GM19025 (cell line): ENCODE measurements at regions not wholly inside any gene's neighbourhood (a gene's known extent, or its start where the extent isn't known, plus 50 kb on each side); places are given as distances from the start of the nearest gene placed in this dataset.

Experiments
- ATAC-seq: cut with Tn5 transposase; IDR thresholded peaks from one replicate; pipeline ENCODE4 v1.9.1; 2021; ENCODE audit warnings: mild to moderate bottlenecking, low read depth, moderate library complexity; ENCODE audit not compliant: unreplicated experiment

DNA sequence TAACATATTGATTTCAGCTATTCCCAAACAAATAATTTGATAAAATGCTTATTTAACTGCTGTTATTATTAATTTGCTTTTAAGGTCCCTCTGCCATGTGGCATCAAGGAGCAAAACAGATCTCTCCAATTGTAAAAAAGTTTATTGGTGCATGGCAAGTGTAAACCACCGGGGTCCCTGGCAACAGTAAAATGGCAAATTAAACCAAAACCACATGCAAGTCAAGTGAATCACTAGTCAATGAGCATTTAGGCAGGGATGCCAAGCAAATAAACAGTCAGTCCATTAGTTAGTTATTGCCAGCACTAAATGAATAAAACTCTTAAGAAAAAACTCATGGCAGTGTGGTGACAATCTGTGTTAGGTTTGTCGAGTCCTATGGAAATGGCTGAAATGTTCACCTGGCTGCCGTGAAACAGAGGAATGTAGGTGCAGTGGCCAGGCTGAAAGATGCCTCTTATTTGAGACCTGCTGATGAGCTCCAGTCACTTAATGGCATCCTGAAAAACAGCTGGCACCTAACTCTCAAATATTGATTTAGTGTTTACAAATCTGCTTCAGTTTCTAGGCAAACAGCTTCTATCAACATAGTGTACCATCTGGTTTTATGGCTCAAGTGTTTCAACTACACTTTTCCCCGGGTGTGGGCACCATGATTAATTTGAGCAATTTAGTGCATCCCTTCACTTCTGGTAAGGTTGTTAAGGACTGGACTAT lies 296.5 kb upstream of the ITGA1 start:
- ATAC-seq = no peak

DNA sequence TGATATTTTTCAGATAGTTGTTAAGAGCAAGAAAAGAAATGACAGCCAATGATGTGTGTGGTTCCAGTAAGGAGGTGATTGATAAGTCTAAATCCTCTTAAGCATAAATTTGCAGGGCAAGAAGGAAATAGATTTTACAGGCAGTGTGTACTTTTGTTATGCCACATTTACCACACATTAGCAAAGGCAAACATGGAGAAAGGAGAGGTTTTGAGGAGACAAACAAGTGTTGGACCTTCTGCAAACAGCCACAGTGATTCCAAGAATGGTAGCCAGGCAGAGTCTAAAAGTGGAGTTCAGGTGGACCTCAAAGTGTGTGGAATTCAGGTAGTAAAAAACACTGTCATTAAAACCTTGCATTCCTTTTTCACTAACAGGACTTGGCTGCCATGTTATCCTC lies 295.9 kb upstream of the ITGA1 start:
- no peak for ATAC-seq

DNA sequence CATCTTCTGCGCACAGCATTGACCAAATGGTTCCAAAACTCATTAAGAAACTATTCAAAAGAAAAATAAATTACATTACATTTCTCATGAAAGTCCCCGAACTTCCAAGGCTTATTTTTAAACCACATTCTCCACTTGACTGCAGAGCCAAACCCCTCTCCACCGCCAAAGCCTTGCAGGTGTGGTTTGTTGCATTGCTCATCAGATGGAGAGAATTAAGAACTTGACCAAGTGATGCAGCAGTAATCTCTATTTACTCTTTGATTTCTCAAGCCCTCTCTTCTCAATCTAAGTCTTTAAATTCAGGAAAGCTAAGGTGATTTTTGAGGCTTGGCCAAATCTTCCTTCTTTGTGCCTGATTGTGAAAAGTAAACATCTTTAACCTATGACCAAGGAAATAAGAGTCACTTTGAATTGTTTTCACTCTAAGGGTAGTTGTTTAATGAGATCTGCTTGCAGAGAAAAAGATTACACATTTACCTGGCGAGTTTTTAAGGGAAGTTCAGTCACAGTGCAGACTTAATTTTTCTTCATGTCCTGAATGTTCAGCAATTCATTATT lies 290.5 kb upstream of the ITGA1 start:
- no peak for ATAC-seq

DNA sequence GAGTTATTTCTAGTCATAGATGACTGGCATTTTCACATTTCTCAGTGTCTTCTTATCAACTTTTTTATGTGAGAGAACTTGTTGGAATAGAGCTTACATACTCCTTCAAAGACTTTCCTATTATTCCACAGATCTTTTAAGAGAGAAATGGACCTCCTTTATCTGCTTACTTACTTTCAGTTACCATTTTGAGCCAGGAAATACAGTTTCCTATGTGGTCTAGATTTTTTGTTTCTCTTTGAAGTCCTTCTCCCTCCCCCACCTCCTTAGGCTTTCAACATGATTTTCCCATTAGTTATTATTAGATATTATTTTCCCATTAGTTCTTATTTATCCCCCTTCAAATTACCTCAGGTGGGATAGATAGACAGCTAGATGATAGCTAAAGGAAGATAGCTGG lies 289.1 kb upstream of the ITGA1 start:
- no peak for ATAC-seq

DNA sequence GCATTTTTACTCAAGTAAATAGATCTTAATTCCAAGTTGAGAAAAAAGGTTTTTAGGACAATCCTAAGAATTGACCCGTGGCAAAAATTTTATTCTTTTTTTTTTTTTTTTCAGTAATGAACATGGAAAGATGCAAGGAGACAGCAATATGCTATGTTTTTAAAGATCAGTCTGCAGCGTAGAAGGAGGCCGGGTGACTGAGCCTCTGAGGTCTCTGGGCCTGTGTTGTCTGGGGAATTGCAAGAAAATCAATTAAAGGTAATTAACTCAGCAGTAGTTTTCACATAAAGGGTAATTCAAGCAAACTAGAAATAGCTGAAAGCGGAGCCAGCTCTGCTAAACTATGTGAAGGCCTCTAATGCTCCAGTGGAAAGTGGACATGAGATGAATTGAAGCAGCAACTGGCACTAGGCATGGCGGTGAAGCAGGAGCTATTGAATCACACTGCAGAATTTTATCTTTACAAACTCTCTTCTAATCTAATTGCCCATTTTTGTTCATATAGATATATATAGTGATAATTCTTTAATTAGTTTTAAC lies 285.2 kb upstream of the ITGA1 start:
- no peak for ATAC-seq

DNA sequence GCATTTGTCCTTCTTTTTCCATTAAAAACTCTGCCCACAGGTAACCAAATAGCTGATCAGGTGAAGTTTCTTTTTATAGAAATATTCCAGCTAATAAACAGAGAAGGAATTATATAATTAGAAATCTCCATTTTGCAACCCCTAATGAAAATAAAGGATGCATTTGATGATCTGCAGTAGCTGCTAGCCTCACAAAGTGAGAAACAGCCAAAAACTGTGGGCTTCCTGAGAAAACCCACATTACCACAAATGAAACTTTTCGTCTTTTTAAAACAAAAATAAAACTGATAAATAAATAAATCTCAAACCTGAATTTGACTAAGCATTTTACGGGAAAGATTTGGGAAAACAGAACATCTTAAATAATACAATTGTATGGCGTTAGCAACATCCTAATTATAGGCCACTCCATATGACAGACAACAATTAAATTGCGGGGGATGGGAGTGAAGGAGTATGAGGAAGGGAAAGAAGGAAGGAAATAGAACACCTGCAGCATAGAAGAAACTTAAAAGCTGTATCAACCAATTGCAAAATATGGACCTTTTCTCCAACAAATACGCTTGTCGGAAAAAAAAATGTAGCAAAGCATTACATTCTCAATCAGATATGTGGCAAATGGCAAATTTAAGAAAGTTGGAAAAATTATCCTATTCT lies 283.0 kb upstream of the ITGA1 start:
- ATAC-seq = no peak

DNA sequence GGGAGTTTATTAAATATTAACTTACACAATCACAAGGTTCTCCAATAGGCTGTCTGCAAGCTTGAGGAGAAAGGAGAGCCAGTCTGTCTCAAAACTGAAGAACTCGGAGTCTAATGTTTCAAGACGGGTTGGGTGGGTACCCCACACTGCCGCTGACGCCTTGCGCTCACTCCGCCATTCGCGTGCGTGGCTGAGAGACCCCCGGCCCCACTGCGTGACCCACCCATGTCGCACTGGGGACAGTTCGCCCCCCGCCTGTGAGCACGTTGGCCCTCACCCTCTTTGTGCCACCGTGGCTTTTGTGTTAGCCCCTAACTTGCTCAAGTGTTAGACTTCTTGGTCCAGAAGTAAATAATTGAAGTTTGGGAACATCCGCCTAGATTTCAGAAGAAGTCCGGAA lies 270.0 kb upstream of the ITGA1 start:
- no peak for ATAC-seq

DNA sequence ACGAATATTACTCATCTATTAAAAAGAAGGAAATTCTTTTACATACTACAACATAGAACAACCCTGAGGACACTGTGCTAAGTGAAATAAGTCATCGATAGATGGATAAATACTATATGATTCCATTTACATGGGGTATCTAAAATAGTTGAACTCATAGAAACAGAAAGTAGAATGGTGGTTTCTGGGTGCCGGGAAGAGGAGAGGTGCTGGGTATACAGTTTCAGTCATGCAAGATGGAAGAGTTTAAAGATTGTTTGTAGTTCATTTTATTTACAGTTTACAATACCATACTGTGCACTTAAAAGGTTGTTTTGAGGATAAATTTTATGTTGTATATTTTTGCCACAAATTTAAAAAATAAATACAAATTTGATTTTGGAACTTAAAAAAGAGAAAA lies 267.5 kb upstream of the ITGA1 start:
- ATAC-seq = no peak

DNA sequence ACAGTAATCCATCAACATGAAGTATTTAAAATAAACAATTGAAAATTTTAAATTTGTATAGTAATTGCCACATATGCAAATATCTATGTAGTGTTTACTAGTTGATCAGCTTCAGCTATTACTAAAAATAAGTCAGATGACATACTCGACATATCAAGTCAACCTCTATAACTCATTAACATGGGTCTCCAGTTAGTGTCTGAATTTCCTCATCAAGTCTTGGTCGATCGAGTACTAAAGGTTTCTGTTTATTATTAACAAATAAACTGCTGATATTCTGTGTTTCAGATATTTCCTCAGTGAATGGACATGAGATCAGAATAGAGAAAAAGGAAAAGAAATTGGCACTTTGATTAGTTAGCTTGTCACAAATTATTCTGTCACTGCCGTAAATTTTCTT lies 266.5 kb upstream of the ITGA1 start:
- no peak for ATAC-seq

DNA sequence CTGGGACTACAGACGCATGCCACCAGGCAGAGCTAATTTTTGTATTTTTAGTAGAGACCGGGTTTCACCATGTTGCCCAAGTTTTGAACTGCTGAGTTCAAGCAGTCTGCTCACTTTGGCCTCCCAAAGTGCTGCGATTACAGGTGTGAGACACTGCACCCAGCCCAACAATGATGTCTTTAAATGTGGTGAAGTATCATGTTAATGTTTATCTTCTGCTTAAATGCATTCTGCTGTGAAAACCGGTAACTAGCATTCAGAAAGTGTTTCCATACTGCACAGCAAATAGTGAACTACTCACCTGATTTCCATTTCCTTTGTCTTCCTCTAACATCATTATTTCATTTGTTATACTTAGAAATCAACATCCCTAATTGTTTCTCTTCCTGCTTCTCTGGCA lies 264.0 kb upstream of the ITGA1 start:
- no peak for ATAC-seq

DNA sequence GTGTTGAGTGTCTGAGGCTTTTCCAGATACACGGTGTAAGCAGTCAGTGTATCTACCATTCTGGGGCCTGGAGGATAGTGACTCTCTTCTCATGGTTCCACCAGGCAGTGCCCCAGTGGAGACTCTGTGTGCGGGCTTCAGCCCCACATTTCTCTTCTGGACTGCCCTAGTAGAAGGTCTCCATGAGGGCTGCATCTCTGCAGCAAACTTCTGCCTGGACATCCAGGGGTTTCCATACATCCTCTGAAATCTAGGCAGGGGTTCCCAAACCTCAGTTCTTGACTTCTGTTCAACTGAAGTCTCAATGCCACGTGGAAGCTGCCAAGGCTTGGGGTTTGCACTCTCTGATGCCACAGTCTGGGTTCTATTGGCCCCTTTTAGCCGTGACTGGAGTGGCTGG lies 256.6 kb upstream of the ITGA1 start:
- no peak for ATAC-seq

DNA sequence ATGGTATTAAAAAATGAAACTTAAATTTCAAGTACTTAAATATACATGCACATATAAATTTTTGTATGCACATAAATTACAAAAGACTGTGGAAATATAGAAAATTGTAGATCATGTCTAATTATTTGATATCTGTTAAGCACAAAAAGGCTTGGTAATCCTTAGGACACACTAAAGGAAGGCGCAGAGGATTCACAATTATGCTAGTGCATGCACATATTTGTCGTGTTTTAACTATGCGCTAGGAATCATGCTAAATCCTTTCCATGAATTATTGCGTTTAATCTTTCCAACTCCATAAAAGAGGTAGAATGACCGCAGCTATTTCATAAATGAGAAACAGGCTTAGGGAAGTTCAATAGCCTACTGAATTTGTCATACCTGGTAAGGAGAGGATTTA lies 244.1 kb upstream of the ITGA1 start:
- ATAC-seq = no peak

DNA sequence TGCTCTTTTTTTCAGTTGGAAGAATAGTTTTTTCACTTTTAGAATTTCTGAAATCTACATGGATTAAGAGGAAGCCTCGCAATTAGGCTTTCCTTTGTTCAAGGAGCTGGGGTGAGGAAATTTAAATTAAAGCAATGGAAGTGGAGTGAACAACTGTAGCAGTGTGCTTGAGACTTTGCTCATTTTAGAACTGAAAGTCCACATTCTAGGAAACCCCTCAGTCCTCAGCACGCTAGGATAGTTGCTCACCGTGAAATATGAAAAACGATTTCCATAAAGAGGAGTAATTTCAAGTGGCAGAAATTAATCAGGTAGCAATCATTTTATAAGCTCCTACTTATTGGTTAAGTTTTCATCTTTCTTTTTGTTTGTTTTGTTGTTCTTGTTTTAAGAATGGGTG lies 243.0 kb upstream of the ITGA1 start:
- no peak for ATAC-seq

DNA sequence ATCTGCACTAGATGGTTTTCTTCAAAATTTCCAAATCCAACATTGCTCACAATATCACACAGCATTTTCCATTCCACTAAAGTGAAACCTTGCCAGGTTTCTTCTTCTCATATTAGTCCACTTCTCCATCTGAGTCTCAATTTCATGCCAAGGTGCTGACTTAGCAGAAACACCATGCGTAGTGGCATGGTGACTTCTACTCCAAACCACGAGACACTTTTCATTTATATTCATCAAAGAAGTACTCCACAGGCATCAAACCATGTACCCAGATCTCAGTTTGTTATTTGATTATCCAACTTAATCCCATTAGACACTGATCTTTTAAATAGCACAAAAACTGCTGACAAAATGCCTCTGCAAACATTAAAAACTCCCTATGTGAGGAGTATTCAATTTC lies 233.4 kb upstream of the ITGA1 start:
- no peak for ATAC-seq

DNA sequence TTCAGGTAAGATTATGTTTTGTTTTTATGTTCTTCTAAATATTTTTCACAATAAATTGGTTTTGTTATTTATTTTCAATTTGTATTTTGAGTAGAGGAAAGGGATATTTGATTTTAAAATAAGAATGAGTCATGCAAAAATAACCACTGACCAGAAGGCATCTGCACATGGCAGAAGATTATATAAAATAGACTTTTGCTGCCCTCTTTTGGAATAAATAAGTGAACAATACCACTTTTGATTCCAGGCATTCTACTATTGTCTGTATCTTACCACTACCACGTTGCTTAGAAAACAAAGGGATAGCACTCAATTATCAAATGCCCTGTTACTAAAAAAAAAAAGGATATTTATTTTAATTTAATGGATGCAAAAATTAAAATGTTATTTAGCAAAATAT lies 227.3 kb upstream of the ITGA1 start:
- ATAC-seq = no peak

DNA sequence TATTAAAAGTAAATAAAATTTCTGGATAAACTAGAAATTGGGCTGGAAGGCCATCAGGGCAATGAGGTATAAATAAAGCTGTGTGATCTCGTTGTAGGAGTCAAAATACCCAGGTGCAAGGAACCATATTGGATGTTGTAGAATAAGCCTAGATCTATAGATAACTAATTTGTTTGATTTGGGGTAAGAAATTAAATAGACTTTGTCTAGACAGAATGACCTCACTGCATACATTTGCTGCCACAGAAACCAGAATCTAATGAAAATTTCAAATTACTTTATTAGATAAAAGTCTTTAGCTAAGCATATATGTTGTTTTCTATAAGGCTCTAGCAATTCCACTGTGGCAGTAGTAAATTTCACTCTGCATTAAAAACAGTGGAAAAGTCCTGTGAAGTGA lies 225.2 kb upstream of the ITGA1 start:
- no peak for ATAC-seq

DNA sequence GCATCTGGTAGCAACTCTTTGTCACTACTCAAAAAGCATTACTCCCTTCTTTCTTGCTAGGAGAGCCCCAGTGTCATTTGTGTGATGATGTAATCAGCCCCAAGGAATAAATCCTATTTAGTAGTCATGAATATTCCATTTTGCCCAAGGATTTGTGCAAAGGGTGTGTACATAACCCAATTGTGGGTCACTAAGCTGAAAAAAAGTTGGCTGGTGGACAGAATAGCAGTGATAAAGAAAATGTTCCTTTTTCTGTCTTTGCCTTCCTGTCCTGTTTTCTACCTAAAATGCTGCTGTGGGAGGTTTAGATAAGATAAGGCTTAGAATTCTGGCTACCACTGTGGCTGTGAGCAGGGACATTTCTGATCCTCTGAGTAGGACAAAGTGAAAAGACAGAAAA lies 223.1 kb upstream of the ITGA1 start:
- ATAC-seq = no peak

DNA sequence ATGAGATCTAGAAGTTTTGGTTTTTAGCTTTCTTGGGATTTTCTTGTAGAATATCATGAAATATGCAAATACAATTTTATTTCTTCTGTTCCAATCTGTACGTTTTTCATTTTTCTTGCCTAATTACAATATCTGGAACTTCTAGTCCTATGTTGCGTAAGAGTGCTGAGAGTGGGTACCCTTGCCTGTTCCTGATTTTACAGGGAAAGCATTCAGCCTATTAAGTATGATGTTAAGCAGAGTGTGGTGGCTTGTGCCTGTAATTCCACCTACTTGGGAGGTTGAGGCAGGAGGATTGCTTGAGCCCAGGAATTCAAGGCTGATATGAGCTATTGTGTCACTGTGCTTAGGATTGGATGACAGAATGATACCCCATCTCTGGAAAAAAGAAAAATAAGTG lies 210.2 kb upstream of the ITGA1 start:
- no peak for ATAC-seq

DNA sequence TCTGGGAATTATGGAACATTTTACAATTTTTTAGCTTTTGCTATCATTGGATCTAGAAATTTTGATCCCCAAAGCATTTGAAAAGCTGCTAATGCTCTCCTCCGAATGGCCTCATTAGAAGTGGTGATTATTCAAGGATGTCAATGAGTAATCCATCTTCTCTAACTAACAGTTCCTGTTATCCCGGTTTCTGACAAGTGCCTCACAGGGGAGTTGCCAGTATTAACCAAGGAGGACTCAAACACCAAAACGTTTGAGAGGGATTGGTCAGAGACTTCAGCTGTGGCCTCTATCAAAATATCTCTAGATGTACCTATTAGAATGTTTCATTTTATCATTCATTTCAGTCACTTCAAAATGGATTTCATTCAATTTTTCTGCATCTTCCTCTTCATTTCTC lies 208.3 kb upstream of the ITGA1 start:
- no peak for ATAC-seq

DNA sequence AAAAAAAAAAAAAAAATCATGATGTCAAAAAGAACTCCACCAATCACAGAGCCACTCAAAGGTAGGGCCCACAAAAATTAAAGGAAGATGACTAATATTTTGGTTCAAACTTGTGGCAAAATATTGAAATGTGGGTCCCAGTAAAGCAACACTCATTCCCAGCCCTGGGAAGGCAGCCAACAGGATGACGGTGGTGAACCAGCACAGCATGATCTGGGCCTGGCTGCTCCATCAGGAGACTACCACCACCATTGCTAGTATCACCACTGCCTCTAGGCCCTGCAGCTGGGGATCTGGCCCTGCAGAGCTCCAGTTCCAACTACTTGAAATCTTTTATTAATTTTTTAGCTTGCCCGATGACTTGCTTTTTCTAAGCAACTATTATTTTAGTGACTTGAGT lies 206.8 kb upstream of the ITGA1 start:
- no peak for ATAC-seq

DNA sequence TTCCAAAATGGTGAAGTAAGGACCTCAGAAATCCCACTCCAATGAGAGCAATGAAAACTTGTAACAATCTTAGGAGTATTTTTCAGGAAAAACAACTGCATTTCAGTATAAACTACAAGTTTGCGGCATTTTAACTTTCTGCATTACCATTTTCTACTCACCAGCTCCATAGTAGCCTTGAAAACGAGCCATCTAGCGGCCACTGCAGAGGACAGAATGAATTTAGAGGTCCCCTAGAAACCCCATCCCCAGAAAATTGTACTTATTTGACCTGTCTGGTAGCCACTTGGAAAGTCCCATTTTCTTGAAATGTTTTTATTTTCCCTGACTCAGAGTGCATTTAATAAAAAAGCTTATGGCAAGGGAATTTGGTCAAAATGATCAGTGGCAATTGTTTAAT lies 205.4 kb upstream of the ITGA1 start:
- no peak for ATAC-seq

DNA sequence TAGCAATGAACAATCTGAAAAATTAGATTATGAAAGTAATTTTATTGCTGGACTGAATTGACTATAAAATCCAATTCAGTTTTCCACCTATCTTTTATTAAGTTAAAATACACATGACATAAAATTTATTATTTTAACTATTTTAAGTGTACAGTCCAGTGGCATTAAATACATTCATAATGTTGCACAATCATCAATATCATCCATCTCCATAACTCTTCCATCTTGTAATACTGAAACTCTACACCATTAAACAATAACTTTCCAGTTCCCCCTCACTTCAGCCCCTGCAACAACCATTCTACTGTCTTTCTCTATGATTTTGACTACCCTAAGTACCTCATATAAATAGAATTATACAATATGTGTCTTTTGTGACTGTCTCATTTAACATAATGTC lies 200.6 kb upstream of the ITGA1 start:
- ATAC-seq = no peak
